ENCODE measurements at regions not wholly inside any gene's neighbourhood (a gene's known extent, or its start where the extent isn't known, plus 50 kb on each side); places are given as distances from the start of the nearest gene placed in this dataset.

DNA sequence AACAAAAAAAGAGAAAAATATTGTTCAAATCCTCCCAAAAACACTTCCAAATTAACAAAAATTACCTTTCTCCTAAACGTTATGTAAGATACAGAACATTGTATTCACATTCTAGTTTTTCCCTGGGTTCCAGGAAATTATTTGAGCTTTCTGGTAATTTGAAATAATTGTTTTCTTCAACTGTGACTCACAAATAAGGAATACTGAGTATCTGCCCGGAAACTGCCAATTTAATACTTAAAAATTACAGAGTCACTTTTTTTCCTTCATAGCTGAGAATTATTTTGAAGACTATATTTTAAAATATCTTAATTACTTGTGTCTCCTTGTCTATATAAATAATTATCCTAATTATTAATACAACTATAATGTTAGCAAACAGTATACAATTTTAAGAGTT lies 709.0 kb upstream of the ARGLU1 start:
- Histone ChIP-seq H3K27ac (ENCODE audit: low read length) (no peak overlapping the region), H3K4me1 (ENCODE audit: control insufficient read depth, insufficient read depth, low read length) (no peaks in the 10 kb centered on the region)

DNA sequence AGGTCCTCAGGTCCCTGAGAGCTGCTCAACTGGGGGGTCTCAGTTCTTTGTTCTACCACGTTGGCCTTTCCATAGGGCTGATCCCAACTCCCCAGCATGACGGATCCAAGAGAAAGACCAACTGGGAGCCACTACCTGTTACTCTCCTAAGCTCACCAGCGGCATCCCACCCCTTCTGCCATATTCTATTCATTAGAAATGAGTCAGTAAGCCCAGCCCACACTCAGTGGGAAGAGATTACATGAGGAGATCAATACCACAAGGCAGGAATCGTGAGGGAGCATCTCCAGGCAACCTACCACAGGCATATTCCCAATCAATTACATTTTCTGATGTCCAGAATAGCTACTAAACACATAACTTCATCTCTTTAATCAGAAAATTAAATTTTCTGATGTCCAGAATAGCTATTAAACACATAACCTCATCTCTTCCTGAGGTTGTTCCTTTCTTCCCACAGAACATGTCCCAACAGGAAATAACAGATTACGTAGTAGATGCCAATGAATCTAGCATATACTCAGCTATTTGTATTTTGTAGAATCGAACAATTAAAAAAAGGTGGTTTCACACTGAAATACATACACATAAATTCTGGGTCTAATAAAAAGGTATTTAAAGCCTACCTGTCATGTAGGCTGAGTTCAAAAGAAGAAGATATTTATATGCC lies 708.1 kb upstream of the ARGLU1 start:
- Histone ChIP-seq H3K27ac (ENCODE audit: low read length) (no peak overlapping the region), H3K9ac (ENCODE audit: low read length in 2 of 2) (no peak overlapping the region), H3K4me3 (ENCODE audit: low read length in 2 of 2) (no peak overlapping the region), H3K9me3 (ENCODE audit: control insufficient read depth in 2 of 2, low read length in 2 of 2) (no peaks in the 10 kb centered on the region), H3K27me3 (ENCODE audit: control insufficient read depth in 1 of 2, insufficient read depth in 2 of 2, low read length in 2 of 2) (no peaks in the 10 kb centered on the region), H3K4me1 (ENCODE audit: control insufficient read depth, insufficient read depth, low read length) (no peaks in the 10 kb centered on the region), H3K36me3 (ENCODE audit: control insufficient read depth in 2 of 2, insufficient read depth in 2 of 2, low read length in 2 of 2) (no peaks in the 10 kb centered on the region)

More for the DNA sequence above, 709.0 kb upstream of the ARGLU1 start:
- Histone ChIP-seq H3K9ac (ENCODE audit: low read length in 2 of 2) (no peak overlapping the region), H3K36me3 (ENCODE audit: control insufficient read depth in 2 of 2, insufficient read depth in 2 of 2, low read length in 2 of 2) (no peaks in the 10 kb centered on the region), H3K4me3 (ENCODE audit: low read length in 2 of 2) (no peak overlapping the region), H3K9me3 (ENCODE audit: control insufficient read depth in 2 of 2, low read length in 2 of 2) (no peaks in the 10 kb centered on the region), H3K27me3 (ENCODE audit: control insufficient read depth in 1 of 2, insufficient read depth in 2 of 2, low read length in 2 of 2) (no peaks in the 10 kb centered on the region)

DNA sequence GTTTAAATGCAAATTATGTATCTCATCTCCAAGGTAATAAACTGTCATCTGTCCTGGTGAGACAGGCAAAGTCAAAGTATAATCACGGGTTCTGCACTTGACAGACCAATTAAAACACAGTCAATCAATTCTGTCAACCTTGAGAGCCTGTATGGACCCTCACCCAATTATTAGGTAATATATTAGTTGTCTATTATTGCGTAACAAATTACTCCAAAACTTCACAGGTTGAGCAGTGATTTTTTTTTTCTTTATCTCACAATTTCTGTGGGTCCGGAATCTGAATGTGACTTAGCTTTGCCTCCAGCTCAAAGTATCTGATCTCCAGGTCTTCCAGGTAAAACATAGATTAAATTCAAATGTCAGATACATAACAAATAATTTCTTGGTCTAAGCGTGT lies 707.4 kb upstream of the ARGLU1 start:
- Histone ChIP-seq H3K4me1 (ENCODE audit: control insufficient read depth, insufficient read depth, low read length) (no peaks in the 10 kb centered on the region), H3K9me3 (ENCODE audit: control insufficient read depth in 2 of 2, low read length in 2 of 2) (no peaks in the 10 kb centered on the region)

DNA sequence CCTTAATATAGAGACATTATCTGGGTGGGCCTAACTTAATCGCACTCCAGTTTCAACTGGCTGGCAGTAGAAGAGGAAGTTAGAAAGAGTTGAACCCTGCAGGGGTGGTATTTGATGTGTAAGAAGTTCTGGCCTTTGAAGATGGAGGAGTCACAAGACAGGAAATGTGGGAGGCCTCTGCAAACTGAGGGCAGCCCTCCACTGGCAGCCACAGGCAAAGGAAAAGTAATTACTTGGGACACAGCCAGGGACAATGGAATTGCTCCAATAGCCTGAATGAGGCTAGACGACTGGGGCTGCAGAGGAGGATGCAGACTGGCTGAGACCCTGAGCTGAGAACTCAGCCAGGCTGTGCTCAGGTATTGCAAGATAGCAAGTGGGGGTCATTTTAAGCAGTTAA lies 703.3 kb upstream of the ARGLU1 start:
- no peaks in the 10 kb centered on the region for H3K36me3 ChIP-seq (ENCODE audit: control insufficient read depth in 2 of 2, insufficient read depth in 2 of 2, low read length in 2 of 2)
- H3K9ac ChIP-seq (ENCODE audit: low read length in 2 of 2): no peak overlapping the region
- H3K4me1 ChIP-seq (ENCODE audit: control insufficient read depth, insufficient read depth, low read length): no peaks in the 10 kb centered on the region
- H3K4me3 ChIP-seq (ENCODE audit: low read length in 2 of 2): no peak overlapping the region
- H3K9me3 ChIP-seq (ENCODE audit: control insufficient read depth in 2 of 2, low read length in 2 of 2): no peaks in the 10 kb centered on the region
- H3K27me3 ChIP-seq (ENCODE audit: control insufficient read depth in 1 of 2, insufficient read depth in 2 of 2, low read length in 2 of 2): no peaks in the 10 kb centered on the region
- H3K27ac ChIP-seq (ENCODE audit: low read length): no peak overlapping the region

More for the DNA sequence above, 707.4 kb upstream of the ARGLU1 start:
- Histone ChIP-seq H3K27ac (ENCODE audit: low read length) (no peak overlapping the region), H3K4me3 (ENCODE audit: low read length in 2 of 2) (no peak overlapping the region), H3K27me3 (ENCODE audit: control insufficient read depth in 1 of 2, insufficient read depth in 2 of 2, low read length in 2 of 2) (no peaks in the 10 kb centered on the region), H3K9ac (ENCODE audit: low read length in 2 of 2) (no peak overlapping the region), H3K36me3 (ENCODE audit: control insufficient read depth in 2 of 2, insufficient read depth in 2 of 2, low read length in 2 of 2) (no peaks in the 10 kb centered on the region)

DNA sequence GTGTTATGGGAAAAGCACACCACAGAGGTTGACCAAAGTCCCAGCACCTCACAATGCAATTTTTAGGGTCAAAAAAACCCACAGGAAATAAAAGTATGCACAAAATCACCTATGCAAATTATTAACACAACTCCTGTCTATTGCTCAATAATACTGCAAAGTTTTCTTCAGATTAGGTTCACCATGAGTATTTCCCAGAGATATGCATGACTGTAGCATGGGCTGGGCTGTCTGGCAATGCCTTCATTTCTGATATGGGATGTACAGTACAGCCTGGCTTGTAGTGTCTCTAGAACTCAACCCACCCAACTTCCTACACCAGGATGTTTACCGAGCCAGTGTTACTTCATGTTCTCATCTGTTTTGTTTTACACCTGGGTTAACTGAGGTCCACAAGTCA lies 698.7 kb upstream of the ARGLU1 start:
- Histone ChIP-seq H3K27ac (ENCODE audit: low read length) (no peak overlapping the region), H3K9me3 (ENCODE audit: control insufficient read depth in 2 of 2, low read length in 2 of 2) (no peaks in the 10 kb centered on the region), H3K4me3 (ENCODE audit: low read length in 2 of 2) (no peak overlapping the region), H3K4me1 (ENCODE audit: control insufficient read depth, insufficient read depth, low read length) (no peaks in the 10 kb centered on the region), H3K9ac (ENCODE audit: low read length in 2 of 2) (no peak overlapping the region), H3K27me3 (ENCODE audit: control insufficient read depth in 1 of 2, insufficient read depth in 2 of 2, low read length in 2 of 2) (no peaks in the 10 kb centered on the region), H3K36me3 (ENCODE audit: control insufficient read depth in 2 of 2, insufficient read depth in 2 of 2, low read length in 2 of 2) (no peaks in the 10 kb centered on the region)

DNA sequence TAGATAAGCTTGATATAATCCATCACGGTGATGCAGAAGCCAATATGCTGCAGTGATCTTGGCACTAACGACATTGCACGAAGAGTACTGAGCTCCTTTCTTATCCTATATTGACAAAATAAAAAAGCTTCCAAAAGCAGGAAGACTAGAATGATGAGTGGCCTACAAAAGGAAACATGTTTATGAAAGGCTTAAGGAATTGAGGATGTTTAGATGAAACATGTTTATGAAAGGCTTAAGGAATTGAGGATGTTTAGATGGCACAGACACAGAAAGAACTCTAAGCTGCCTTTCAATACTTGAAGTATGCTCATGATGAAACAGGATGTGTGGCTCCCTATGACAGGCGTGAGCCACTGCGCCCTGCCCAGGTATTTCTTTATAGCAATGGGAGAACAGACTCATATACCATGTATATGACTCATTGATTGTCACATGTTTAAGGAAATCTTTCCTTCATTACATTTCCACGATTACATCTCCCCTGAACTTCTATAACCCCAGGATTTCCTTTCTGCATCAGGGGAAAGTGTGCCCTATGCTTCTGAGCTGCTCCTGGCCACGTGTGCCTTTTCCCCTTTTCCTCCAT lies 690.8 kb upstream of the ARGLU1 start:
- no peak overlapping the region for H3K4me3 ChIP-seq (ENCODE audit: low read length in 2 of 2)
- no peak overlapping the region for H3K9ac ChIP-seq (ENCODE audit: low read length in 2 of 2)
- H3K27me3 ChIP-seq (ENCODE audit: control insufficient read depth in 1 of 2, insufficient read depth in 2 of 2, low read length in 2 of 2): no peaks in the 10 kb centered on the region
- H3K9me3 ChIP-seq (ENCODE audit: control insufficient read depth in 2 of 2, low read length in 2 of 2): no peaks in the 10 kb centered on the region
- H3K27ac ChIP-seq (ENCODE audit: low read length): no peak overlapping the region
- no peaks in the 10 kb centered on the region for H3K4me1 ChIP-seq (ENCODE audit: control insufficient read depth, insufficient read depth, low read length)
- no peaks in the 10 kb centered on the region for H3K36me3 ChIP-seq (ENCODE audit: control insufficient read depth in 2 of 2, insufficient read depth in 2 of 2, low read length in 2 of 2)

DNA sequence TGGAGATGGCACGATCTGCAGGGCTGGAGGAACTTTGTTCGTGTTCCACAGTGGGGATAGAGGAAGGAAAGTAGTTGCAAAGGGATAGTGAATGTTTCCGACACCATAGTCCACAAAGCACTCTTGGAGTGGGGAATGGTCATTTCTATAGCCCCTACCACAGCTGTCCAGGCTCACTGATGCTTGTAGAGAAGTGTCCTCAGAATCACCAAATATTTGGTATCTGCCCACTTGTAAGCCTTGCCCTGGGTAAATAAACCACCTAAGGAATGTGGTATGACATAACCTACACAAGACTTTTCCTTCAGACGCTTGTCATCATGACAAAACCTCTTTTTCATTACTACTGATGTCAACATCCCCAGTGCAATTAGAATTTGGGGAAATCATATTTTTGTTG lies 686.5 kb upstream of the ARGLU1 start:
- no peak overlapping the region for H3K4me3 ChIP-seq (ENCODE audit: low read length in 2 of 2)
- H3K36me3 ChIP-seq (ENCODE audit: control insufficient read depth in 2 of 2, insufficient read depth in 2 of 2, low read length in 2 of 2): no peaks in the 10 kb centered on the region
- H3K27me3 ChIP-seq (ENCODE audit: control insufficient read depth in 1 of 2, insufficient read depth in 2 of 2, low read length in 2 of 2): no peaks in the 10 kb centered on the region
- H3K9ac ChIP-seq (ENCODE audit: low read length in 2 of 2): no peak overlapping the region
- no peak overlapping the region for H3K27ac ChIP-seq (ENCODE audit: low read length)
- no peaks in the 10 kb centered on the region for H3K4me1 ChIP-seq (ENCODE audit: control insufficient read depth, insufficient read depth, low read length)
- no peaks in the 10 kb centered on the region for H3K9me3 ChIP-seq (ENCODE audit: control insufficient read depth in 2 of 2, low read length in 2 of 2)

DNA sequence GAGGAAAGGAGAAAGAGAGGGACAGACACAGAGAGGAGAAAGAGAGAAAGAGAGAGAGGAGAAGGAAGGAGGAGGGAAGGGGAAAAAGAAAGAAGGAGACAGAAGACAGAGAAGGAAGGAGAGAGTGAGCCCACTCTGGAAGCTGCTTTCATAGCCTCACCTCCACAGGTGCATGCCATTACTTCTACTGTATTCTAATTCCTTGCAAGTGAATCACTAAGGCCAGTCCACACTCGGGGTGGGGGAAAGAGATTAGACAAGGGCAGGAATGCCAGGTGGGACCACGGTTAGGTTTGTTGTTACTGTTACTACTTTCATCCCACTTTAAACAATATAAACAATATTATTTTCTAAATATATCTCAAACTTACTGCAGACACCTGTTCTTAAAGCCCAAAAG lies 684.5 kb upstream of the ARGLU1 start:
- H3K36me3 ChIP-seq (ENCODE audit: control insufficient read depth in 2 of 2, insufficient read depth in 2 of 2, low read length in 2 of 2): no peaks in the 10 kb centered on the region
- H3K9ac ChIP-seq (ENCODE audit: low read length in 2 of 2): no peak overlapping the region
- no peaks in the 10 kb centered on the region for H3K4me1 ChIP-seq (ENCODE audit: control insufficient read depth, insufficient read depth, low read length)
- H3K9me3 ChIP-seq (ENCODE audit: control insufficient read depth in 2 of 2, low read length in 2 of 2): no peaks in the 10 kb centered on the region
- H3K27me3 ChIP-seq (ENCODE audit: control insufficient read depth in 1 of 2, insufficient read depth in 2 of 2, low read length in 2 of 2): no peaks in the 10 kb centered on the region
- no peak overlapping the region for H3K4me3 ChIP-seq (ENCODE audit: low read length in 2 of 2)
- no peak overlapping the region for H3K27ac ChIP-seq (ENCODE audit: low read length)

DNA sequence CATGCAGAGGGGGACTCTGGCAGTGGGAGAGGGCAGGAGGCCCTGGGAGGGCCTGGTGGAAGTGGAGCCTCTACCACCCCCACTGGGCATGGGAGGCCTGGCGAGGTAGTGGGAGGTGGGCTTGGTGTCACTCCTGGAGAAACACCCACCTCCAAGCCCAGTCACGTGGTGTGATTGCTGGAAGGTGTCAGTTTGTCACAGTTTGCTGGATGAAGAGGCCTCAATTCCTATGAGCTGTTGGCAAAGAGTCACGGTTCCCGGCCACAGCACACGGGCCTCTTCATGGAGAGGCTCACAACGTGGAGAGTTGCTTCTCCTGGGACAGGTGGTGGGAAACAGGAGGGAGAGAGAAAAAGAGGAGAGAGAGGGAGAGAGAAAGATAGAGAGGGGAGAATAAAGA lies 684.1 kb upstream of the ARGLU1 start:
- Histone ChIP-seq H3K27me3 (ENCODE audit: control insufficient read depth in 1 of 2, insufficient read depth in 2 of 2, low read length in 2 of 2) (no peaks in the 10 kb centered on the region), H3K27ac (ENCODE audit: low read length) (no peak overlapping the region), H3K4me3 (ENCODE audit: low read length in 2 of 2) (no peak overlapping the region), H3K36me3 (ENCODE audit: control insufficient read depth in 2 of 2, insufficient read depth in 2 of 2, low read length in 2 of 2) (no peaks in the 10 kb centered on the region), H3K4me1 (ENCODE audit: control insufficient read depth, insufficient read depth, low read length) (no peaks in the 10 kb centered on the region), H3K9me3 (ENCODE audit: control insufficient read depth in 2 of 2, low read length in 2 of 2) (no peaks in the 10 kb centered on the region), H3K9ac (ENCODE audit: low read length in 2 of 2) (no peak overlapping the region)

DNA sequence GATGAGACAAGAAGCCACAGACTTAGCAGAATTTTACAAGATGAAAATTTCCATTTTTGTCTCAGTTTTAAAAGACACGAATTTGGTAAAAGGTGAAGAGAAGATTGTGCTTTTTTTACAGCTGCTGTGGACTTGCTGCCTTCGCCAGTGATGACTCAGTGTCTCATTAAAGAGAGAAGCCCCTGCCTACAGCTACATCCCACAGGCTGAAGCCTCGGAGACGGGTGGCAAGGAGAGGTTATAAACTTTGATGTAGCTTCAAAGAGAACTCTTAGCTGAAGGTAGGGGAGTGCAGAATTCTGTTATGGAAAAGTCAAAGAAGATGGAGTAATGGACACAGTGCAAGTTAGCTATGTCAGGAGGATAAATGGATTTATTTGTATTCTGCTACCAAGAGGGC lies 683.4 kb upstream of the ARGLU1 start:
- Histone ChIP-seq H3K9me3 (ENCODE audit: control insufficient read depth in 2 of 2, low read length in 2 of 2) (no peaks in the 10 kb centered on the region), H3K4me1 (ENCODE audit: control insufficient read depth, insufficient read depth, low read length) (no peaks in the 10 kb centered on the region), H3K9ac (ENCODE audit: low read length in 2 of 2) (no peak overlapping the region), H3K36me3 (ENCODE audit: control insufficient read depth in 2 of 2, insufficient read depth in 2 of 2, low read length in 2 of 2) (no peaks in the 10 kb centered on the region), H3K4me3 (ENCODE audit: low read length in 2 of 2) (no peak overlapping the region), H3K27ac (ENCODE audit: low read length) (no peak overlapping the region), H3K27me3 (ENCODE audit: control insufficient read depth in 1 of 2, insufficient read depth in 2 of 2, low read length in 2 of 2) (no peaks in the 10 kb centered on the region)

DNA sequence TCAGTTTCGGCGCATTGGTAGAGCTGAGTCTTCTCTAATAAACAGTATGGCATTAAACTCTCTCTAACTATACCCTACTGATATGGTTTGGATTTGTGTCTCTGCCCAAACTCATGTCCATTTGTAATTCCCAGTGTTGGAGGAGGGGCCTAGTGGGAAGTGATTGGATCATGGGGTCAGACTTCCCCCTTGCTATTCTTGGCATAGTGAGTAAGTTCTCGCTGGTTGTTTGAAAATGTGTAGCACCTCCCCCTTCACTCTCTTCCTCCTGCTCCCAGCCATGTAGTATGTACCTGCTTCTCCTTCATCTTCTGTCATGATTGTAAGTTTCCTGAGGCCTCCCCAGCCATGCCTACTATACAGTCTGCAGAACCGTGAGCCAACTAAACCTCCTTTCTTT lies 682.7 kb upstream of the ARGLU1 start:
- H3K27me3 ChIP-seq (ENCODE audit: control insufficient read depth in 1 of 2, insufficient read depth in 2 of 2, low read length in 2 of 2): no peaks in the 10 kb centered on the region
- no peaks in the 10 kb centered on the region for H3K36me3 ChIP-seq (ENCODE audit: control insufficient read depth in 2 of 2, insufficient read depth in 2 of 2, low read length in 2 of 2)
- no peak overlapping the region for H3K4me3 ChIP-seq (ENCODE audit: low read length in 2 of 2)
- H3K27ac ChIP-seq (ENCODE audit: low read length): no peak overlapping the region
- no peaks in the 10 kb centered on the region for H3K4me1 ChIP-seq (ENCODE audit: control insufficient read depth, insufficient read depth, low read length)
- no peak overlapping the region for H3K9ac ChIP-seq (ENCODE audit: low read length in 2 of 2)
- H3K9me3 ChIP-seq (ENCODE audit: control insufficient read depth in 2 of 2, low read length in 2 of 2): no peaks in the 10 kb centered on the region
